Loucy (cell line): ENCODE measurements at regions not wholly inside any gene's neighbourhood (a gene's known extent, or its start where the extent isn't known, plus 50 kb on each side); places are given as distances from the start of the nearest gene placed in this dataset.
"Not testable (repeated sequence)": the region's sequence is repeated elsewhere in the genome, so short reads cannot be mapped to it uniquely, and the experiment has no call there.

Experiments
- CTCF ChIP-seq: fragments of 200-600 bp; sonication (generic); conservative IDR thresholded peaks from 2 replicates; pipeline ENCODE4 v1.5.1; 2014; ENCODE audit warnings: mild to moderate bottlenecking, antibody characterized with exemption, low read length
- EZH2phosphoT487 ChIP-seq: fragments of 200-600 bp; IDR thresholded peaks from 2 replicates; pipeline ENCODE4 v1.6.1; 2018; ENCODE audit warnings: antibody characterized with exemption, mild to moderate bottlenecking, moderate library complexity, borderline replicate concordance

DNA sequence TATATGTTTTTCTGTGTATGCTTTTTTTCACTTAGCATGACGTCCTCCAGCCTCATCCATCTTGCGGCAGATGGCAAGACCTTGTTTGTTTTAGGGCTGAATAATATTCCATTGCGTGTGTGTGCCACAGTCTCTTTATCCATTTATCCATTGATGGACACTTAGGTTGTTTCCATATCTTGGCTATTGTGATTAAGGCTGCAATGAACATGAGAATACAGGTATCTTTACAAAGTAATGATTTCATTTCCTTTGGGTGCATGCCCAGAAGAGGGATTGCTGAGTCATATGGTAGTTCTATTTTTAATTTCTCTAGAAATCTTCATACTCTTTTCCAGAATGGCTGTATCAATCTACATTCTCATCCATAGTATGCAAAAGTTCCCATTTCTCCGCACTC lies 85.3 kb upstream of the ADCY2 start:
- not testable (repeated sequence) for TF ChIP-seq CTCF, EZH2phosphoT487
